GM19395 (cell line): ENCODE measurements at regions not wholly inside any gene's neighbourhood (a gene's known extent, or its start where the extent isn't known, plus 50 kb on each side); places are given as distances from the start of the nearest gene placed in this dataset.
"Not testable (repeated sequence)": the region's sequence is repeated elsewhere in the genome, so short reads cannot be mapped to it uniquely, and the experiment has no call there.

Experiments used
- ATAC-seq: cut with Tn5 transposase; IDR thresholded peaks from one replicate; pipeline ENCODE4 v1.9.1; 2021; ENCODE audit warnings: mild to moderate bottlenecking, moderate library complexity; ENCODE audit not compliant: unreplicated experiment

DNA sequence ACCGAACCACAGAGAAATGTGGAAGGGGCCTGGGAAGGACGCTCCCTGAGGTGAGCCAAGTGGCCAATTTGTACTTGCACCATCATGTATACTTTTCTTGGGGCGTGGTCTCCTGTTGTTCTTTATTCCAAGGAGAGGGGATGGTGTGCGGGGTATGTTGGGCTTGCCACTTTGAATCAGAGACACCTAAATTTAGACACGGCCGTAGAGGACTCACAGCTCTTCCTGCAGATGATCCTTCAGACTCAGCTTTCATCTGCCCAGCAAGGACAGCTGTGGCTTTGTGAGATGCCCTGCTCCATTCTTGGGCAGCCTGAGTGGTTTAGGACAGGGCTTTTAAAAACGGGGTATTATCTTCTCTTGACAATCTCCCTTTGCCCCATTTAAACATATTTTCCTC lies 473.2 kb downstream of the REEP3 start:
- no peak for ATAC-seq

DNA sequence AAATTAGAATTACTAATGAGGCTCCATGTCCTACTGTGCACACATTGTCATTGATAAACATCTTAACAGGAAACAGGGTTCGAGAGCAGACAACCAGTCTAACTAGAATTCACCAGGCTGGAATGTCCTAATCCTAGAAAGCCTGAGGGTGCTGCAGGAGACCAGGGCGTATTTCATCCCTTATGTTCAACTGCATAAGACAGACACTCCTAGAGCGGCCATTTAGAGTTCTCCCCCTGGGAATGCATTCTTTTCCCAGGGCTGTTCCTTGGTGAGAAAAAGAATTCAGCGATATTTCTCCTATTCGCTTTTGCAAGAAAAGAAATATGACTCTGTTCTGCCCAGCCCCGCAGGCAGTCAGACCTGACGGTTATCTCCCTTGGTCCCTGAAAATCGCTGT lies 486.0 kb downstream of the REEP3 start:
- no peak for ATAC-seq

DNA sequence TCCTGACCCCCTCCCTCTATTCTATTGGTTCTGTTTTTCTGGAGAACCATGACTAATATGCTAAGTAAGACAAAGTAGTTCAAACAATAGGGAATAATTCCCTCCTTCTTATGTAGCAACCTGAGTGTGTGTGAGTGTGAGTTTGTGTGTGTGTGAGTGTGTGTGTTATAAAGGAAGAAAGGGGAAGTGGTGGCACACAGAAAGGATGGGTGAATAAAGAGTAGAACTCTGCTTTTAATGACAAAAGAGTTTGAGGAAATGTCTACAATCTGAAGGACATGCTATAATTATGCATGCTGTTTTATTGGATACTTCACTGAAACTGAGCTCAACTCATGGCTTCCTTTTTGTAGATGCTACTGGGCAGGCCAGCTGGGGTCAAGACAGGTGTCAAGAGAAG lies 489.5 kb downstream of the REEP3 start:
- no peak for ATAC-seq

DNA sequence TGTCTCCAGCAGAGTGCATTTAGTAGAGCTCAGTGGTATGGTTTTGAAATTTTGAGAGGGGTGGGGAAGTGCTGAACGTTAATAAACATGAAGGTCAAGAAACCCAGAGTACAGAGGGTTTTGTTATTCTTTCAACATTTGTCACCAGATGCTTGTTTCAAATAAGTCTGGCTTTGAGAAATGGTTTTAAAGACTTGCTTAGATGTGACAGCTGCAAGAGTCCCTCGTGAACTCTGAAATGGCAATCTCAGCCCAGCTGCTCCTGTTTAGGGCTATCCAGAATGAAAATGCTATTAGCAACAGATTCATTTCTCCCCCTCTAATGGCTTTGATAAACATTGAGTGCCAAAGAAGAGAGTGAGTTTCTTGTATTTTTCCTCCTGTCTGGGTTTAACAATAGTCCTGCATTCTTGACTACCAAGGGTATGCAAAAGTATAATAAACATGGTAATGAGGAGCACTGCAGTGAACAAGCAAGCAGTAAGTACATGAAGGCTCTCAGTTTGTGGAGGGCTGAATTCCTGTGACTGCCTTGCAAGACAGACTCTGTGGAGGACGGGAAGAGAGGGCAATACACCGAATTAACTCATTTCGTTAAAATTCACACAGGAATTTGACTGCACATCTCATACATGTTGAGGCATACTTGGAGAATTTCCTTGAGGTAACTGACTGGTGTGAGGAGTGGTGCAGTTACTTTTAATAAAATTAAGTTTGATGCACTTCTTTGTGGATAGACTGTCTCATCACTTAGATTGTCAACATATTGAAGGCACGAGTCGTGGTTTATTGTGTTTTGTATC lies 490.9 kb downstream of the REEP3 start:
- ATAC-seq, result no peak

DNA sequence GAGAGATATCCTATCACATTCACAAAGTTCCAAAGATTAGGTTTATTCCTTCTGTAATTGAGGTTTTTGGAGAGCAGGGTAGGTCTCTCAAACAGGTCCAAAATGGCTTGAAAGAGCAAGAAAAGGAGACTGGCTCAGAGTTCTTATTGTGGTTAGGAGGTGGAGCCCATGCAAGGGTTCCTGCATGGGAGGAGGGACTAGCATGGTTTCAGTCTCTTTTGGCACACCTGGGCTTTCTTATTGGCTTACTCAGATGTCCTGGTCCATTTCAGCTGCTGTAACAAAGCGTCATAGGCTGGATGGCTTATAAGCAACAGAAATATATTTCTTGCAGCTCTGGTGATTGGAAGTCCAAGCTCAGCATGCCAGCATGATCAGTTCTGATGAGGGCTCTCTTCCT lies 493.1 kb downstream of the REEP3 start:
- ATAC-seq, result no peak

DNA sequence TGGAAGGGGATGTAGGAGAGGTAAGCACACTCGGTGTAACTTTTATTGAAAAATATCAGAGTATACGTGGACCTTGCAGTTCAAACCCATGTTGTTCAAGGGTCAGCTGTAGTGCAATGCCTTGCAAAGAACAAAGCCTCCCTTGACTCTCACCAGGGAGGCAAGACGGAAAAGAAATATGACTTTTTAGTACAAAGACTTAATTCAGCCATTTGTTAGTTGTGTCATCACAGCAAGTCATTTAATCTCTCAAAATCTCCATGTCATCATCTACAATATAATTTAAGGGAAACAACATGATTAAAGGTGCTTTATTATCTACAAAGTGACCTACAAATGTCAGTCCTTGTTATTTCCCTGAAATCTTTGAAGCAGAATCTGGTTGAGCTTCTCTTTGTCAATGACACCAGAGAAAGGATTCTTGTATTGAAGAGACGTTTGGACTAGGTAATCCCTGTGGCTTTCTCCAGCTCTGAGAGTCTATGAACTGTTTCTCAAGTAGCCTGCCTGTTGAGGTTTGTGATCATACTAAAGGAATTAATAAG lies 502.8 kb downstream of the REEP3 start:
- ATAC-seq, result no peak

DNA sequence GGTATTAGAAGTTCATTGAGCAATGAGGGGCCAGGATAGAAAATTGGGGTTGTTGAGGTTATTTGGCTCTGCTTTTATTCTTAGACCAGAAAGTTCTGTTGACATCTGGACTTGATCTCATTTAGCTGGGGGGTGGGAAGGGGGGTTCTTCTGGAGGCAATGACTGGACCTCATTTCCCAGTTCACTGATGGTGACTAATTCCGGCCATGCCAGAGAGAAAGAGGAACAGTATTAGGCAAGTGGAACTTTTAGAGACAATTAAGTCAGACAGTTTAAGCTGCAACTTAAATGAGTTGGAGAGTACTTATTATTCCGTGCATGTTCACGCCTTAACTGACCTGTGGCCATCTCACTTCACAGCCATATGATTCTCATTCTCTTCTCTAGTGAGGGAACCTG lies 512.5 kb downstream of the REEP3 start:
- ATAC-seq, result no peak

DNA sequence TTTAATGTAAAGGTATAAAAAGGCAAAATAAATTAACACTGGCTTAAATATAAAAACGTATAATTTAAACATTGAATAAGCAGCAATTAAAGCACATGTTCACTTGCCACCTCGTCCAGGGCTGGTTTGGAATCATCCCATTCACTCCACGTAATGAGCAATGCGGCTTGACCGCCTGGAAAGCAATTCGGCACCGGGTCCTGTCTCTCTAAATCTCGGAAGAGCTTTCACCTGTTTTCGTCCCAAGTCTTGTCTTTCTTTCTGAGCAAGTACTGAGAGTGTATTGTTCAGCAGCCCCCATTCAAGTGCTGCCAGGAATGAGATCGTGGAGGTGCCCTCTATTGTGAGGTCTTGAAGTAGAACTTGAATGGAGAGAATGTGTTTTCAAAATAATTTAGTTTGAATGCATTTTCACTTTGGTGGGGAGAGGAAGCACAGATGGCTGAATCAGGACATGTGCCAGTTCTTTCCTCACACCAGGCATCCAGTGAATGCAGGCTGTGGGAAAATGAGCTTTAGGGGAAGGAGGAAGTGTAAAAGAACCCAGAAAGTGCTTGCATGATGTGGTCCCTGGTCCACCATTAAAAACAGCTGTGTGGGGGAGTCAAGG lies 515.2 kb downstream of the REEP3 start:
- ATAC-seq, result no peak

DNA sequence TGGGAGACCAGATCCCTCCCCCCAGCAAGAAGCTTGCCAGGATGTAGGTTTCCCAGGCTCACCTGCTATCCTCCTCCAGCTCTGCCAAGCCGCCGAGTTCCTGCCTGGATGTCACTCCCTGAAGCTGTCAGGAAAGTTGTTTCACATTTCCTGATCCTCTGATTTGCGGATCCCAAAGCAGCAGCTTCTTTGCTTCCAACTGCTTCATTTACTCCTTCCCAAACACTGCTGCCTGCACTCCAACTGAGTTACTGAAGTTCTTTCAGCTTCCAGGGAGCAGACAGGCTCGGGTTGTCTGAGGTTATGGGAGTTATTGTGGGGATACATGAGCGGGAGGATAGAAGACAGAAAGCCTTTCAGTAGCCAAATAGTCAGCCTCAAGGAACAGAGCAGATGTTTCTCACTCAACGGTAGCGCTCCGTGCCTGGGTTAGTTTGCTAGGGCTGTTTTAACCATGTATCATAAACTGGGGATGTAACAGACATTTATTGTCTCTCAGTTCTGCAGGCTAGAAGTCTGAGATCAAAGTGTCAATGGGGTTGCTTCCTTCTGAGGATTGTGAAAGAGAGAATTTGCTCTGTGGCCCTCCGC lies 516.0 kb downstream of the REEP3 start:
- ATAC-seq, result no peak

DNA sequence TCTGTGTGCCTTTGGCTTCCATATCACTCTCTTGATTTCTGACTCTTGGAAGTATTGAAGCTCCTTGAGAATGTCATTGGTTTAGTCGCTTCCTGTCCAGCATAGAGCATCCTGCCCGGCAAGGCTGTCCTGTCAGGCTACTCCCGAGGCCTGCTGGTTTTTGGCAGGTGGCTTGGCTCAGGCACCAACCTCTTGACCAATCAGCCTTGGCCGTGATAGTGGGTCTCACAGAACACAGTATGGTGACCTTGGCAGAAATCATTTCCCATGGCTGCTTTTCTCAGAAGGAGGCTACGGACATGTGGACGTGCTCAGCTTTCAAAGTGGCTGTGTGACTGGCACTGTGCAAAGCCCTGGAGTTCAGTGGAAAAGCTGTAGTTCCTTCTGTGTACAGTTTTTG lies 516.9 kb downstream of the REEP3 start:
- no peak for ATAC-seq

DNA sequence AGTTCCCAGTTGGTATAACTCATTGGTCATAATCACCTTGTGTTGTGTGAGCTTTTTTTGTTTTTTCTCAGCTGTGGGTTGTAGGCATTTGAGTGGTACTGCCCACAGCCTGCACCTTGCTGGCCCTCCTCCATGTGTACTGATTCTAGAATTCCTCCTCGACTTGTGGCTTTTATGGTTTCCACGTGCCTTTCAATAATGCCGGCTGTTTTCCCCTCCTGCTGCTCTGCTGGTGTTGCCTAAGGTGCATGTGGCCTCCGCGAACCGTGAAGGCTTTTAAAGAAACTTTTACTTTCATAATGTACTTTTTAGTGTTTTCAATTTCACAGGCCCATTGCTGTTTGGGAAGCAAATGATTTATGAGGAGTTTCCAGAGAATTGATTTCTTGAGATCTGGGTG lies 518.0 kb downstream of the REEP3 start:
- peak; percentile 37 for ATAC-seq

DNA sequence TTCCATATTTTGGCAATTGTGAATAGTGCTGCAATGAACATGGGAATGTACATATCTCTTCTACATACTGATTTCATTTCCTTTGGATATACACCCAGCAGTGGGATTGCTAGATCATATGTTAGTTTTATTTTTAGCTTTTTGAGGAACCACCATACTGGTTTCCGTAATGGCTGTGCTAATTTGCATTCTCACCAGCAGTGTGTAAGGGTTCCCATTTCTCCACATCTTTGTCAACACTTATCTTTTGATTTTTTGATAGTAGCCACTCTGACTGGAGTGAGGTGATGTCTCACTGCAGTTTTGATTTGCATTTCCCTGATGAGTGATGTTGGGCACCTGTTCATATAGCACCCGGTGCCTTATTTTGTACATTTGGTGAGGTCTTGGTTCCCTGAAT lies 519.6 kb downstream of the REEP3 start:
- ATAC-seq, result peak; percentile 32

DNA sequence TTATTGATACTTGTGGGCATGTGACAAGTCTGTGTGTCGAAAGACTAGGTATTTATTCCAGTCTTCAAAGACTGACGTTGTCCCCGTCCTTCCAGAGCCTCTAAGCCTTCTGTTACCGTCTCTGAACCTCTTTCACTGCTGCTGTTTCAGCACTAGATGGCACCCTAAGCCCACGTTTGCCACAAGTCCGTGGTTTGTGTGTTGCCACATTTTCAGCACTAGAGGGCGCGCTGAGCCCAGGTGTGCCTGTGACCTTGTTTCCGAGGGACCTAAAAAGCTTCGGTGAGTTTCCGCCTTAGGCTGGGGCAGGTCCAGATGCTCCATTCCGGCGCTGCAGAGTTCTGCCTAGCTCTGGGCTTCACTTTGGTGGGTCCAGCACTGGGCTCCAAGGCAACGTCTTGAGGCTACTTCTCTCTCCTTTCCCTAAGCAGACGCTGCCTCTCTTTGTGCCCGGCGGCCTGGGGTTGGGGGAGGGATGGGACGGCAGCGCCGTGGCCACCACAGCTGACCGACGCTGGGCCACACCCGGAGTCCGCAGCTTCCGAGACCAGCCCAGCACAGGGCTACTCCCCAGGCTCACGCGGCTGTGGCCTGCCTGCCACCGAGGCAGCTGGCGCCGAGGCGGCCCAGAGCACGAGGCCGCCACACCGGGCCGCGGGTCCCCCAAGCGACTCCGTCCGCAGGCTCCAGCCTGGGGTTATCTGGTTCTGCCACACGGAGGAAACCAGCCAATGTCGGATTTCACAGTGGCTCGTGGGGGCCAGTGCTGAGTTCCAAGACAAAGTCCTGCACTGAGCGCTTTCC lies 520.2 kb downstream of the REEP3 start:
- ATAC-seq, result peak; percentile 95

DNA sequence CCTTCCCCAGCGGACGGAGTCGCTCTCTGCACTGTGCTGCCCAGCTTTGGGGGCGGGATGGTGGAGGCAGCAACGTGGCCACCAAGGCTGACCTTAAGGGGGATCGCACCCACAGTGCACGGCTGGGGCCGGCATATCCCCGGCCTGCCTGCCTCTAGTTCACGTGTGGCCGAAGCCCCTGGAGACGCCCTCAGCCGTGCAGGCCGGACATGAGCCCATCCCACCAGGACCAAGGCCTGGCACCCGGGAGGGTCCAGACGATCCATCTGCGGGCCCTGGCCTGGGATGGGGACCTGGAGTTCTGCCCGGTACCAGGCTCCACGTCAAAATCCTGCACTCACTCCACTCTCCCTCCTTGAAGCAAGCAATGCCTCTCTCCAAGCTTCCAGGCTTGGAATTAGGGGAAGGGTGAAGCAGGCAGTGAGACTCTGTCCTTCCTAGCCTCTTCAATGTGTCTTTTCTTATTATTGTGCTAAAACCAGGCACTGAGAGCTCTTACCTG lies 520.8 kb downstream of the REEP3 start:
- ATAC-seq, result no peak

DNA sequence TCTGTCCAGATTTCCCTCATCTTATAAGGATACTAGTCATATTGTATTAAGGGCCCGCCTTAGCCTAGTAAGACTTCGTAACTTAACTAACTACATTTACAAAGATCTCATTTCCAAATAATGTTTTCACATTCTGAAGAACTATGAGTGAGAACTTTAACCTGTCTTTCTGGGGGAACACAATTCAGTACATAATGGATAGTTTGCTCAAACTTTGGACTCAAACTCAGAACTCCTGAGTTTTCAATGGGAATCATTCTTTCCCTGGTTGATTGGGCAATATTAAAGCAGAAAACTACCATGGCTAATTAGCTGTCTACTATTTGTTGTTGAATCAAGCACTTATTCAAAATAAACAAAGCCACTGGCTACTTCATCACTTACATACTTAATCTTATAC lies 522.9 kb downstream of the REEP3 start:
- no peak for ATAC-seq

DNA sequence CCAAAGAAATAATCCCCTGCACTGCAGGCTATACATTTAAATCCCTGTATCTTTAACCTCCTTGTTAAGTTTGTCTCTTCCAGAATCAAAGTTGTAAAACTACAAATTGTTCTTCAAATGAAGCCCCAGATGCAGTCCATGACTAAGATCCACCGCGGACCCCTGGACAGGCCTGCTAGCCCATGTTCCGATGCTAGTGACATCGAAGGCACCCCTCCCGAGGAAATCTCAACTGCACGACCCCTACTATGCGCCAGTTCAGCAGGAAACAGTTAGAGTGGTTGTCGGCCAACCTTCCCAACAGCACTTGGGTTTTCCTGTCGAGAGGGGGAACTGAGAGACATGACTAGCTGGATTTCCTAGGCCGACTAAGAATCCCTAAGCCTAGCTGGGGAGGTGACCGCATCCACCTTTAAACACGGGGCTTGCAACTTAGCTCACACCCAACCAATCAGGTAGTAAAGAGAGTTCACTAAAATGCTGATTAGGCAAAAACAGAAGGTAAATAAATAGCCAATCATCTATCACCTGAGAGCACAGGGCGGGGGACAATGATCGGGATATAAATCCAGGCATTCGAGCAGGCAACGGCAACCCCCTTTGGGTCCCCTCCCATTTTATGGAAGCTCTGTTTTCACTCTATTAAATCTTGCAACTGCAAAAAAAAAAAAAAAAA lies 523.9 kb downstream of the REEP3 start:
- not testable (repeated sequence) for ATAC-seq

DNA sequence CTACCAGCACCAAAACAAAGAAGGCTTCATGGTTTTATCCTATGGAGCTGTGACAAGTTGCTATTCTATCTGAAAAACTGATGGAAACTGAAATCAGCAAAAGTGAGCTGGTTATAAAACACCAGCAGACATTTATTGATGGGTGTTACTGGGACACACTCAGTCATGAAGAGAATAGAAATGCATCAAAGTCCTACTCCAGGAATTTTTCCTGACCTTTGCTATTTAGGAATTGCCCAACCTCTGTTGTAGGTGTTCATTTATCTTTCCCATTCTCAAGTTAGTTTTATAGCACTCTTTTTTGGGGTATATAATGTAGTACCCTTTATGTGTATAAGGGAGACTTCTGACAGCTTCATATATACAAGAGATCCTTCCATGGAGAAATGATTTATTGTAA lies 533.2 kb downstream of the REEP3 start:
- ATAC-seq, result no peak

DNA sequence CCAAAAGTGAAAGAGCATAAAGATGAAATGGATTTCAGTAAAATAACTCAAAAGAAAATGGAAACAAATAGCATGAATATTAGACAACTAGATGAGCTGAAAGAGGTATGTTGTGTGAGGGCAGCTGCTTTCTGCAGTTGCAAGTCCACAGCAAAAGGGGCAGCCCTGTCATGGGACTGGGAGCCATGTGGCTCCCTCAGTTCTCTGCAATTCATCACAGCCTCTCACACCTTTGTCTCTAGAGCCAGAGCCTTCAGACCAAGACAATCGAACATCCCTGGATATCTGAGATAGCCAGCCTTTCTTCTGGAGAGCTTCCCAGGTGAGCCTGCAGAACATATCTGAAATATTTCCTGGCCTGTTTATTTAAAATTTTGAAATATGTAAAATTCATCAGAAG lies 538.7 kb downstream of the REEP3 start:
- no peak for ATAC-seq

DNA sequence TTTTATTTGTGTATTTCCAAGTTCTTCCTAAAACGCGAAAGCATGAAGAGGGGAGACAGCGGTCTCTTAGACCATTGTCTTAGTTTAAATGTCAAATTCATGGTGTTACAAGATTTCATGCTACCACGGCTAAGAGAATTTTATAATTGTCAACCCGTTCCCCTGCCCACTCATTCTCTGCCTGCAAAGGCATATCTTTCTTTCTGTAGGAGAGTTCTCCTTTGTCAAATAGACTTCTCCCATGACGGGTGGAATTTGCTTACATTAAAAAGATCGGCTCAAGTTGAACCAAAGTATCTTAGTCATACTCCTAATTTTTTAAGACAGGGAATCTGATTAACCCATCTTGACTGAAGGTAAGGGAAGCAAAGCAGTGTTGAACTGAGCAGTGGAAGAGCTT lies 539.2 kb downstream of the REEP3 start:
- no peak for ATAC-seq

DNA sequence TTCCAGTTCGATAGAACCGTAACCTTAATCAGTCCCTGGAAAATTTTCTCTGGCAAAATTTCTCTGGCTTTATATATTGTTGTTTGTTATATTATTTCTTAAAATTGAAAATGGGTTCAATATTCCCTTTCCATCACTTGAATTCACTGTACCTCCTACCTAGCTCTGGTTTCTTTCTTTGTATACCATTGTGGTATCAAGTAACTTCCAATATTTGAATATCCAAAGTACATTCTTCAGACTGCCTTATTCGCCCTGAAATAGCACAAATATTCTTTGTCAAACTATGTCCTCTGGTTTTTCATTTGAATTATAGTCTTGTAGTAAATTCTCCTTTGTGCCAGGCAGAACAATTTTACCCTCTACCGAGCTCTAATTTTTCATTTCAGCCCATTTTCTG lies 541.6 kb downstream of the REEP3 start:
- no peak for ATAC-seq
